OCI-LY3 (cell line): ENCODE measurements at regions not wholly inside any gene's neighbourhood (a gene's known extent, or its start where the extent isn't known, plus 50 kb on each side); places are given as distances from the start of the nearest gene placed in this dataset.

Experiments
- EZH2phosphoT487 ChIP-seq: fragments of 200-600 bp; shearing (Covaris generic); IDR thresholded peaks from 2 replicates; pipeline ENCODE4 v1.6.1; 2018; ENCODE audit warnings: antibody characterized with exemption, mixed run types, low read depth
- TF ChIP-seq, protein P1 (sequence below): fragments of 200-600, 300-600 bp; sonication (generic); IDR thresholded peaks from 2 replicates; pipeline ENCODE4 v1.5.1; 2014; ENCODE audit warnings: antibody characterized with exemption, low read length, low read depth

- TF ChIP-seq, protein P1, sequence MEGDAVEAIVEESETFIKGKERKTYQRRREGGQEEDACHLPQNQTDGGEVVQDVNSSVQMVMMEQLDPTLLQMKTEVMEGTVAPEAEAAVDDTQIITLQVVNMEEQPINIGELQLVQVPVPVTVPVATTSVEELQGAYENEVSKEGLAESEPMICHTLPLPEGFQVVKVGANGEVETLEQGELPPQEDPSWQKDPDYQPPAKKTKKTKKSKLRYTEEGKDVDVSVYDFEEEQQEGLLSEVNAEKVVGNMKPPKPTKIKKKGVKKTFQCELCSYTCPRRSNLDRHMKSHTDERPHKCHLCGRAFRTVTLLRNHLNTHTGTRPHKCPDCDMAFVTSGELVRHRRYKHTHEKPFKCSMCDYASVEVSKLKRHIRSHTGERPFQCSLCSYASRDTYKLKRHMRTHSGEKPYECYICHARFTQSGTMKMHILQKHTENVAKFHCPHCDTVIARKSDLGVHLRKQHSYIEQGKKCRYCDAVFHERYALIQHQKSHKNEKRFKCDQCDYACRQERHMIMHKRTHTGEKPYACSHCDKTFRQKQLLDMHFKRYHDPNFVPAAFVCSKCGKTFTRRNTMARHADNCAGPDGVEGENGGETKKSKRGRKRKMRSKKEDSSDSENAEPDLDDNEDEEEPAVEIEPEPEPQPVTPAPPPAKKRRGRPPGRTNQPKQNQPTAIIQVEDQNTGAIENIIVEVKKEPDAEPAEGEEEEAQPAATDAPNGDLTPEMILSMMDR, result no peak
- TF ChIP-seq EZH2phosphoT487, result no peak
These were observed 746.0 kb upstream of the POT1 start for GRCh38 chr7:125675640-125676039.
